Ammon's horn (tissue), 1 donor: ENCODE measurements at regions not wholly inside any gene's neighbourhood (a gene's known extent, or its start where the extent isn't known, plus 50 kb on each side); places are given as distances from the start of the nearest gene placed in this dataset.
"Not testable (repeated sequence)": the region's sequence is repeated elsewhere in the genome, so short reads cannot be mapped to it uniquely, and the experiment has no call there.

Source experiments
- DNase-seq: peaks from one replicate; pipeline ENCODE4 v3.0.0-alpha.2; 2016; ENCODE audit warnings: low spot score

- DNase-seq, result no peak
These were observed 135.5 kb downstream of the CEMIP2 start for GRCh38 chr9:71632776-71633175.

- DNase-seq, result no peak
These were observed 137.8 kb downstream of the CEMIP2 start for GRCh38 chr9:71630377-71630995.

GRCh38 chr9:71629578-71630215 lies 138.6 kb downstream of the CEMIP2 start:
- DNase-seq, result no peak

GRCh38 chr9:71628247-71628646 lies 140.1 kb downstream of the CEMIP2 start:
- DNase-seq, result no peak

GRCh38 chr9:71627537-71627936 lies 140.8 kb downstream of the CEMIP2 start:
- DNase-seq, result no peak

GRCh38 chr9:71626395-71626794 lies 141.9 kb downstream of the CEMIP2 start:
- no peak for DNase-seq

GRCh38 chr9:71624728-71625127 lies 143.6 kb downstream of the CEMIP2 start:
- DNase-seq, result no peak

GRCh38 chr9:71620746-71621145 lies 147.6 kb downstream of the CEMIP2 start:
- DNase-seq, result peak; percentile 49

- no peak for DNase-seq
These were observed 148.0 kb downstream of the CEMIP2 start for GRCh38 chr9:71620331-71620730.

GRCh38 chr9:71619926-71620325 lies 148.4 kb downstream of the CEMIP2 start:
- DNase-seq, result no peak

- no peak for DNase-seq
These were observed 153.8 kb downstream of the CEMIP2 start for GRCh38 chr9:71614409-71615010.

GRCh38 chr9:71612889-71613288 lies 155.4 kb downstream of the CEMIP2 start:
- no peak for DNase-seq

GRCh38 chr9:71609448-71609830 lies 158.9 kb downstream of the CEMIP2 start:
- no peak for DNase-seq

GRCh38 chr9:71608825-71609447 lies 159.4 kb downstream of the CEMIP2 start:
- no peak for DNase-seq

- no peak for DNase-seq
These were observed 160.3 kb downstream of the CEMIP2 start for GRCh38 chr9:71608021-71608420.

GRCh38 chr9:71607461-71607881 lies 160.8 kb downstream of the CEMIP2 start:
- DNase-seq, result no peak

GRCh38 chr9:71604197-71605063 lies 163.9 kb downstream of the CEMIP2 start:
- DNase-seq, result peak; percentile 61

GRCh38 chr9:71602652-71603051 lies 165.7 kb downstream of the CEMIP2 start:
- no peak for DNase-seq

- not testable (repeated sequence) for DNase-seq
These were observed 172.6 kb downstream of the CEMIP2 start for GRCh38 chr9:71595762-71596161.

- no peak for DNase-seq
These were observed 173.8 kb downstream of the CEMIP2 start for GRCh38 chr9:71594541-71594940.

- DNase-seq, result no peak
These were observed 175.9 kb downstream of the CEMIP2 start for GRCh38 chr9:71592400-71592799.

GRCh38 chr9:71590362-71590761 lies 178.0 kb downstream of the CEMIP2 start:
- DNase-seq, result no peak
